ENCODE measurements at regions not wholly inside any gene's neighbourhood (a gene's known extent, or its start where the extent isn't known, plus 50 kb on each side); places are given as distances from the start of the nearest gene placed in this dataset.

GRCh38 chr7:155941688-155942087, 129.4 kb upstream of the SHH start:
- TF ChIP-seq POLR2AphosphoS5 (IDR thresholded peaks at IDR 0.05) (no peak), POLR2A (IDR thresholded peaks at IDR 0.05) (no peak), CTCF (IDR thresholded peaks at IDR 0.05) (no peak), EP300 (IDR thresholded peaks at IDR 0.05) (no peak)
